NCI-H2107 treated with DMSO at 0.1 percent for 48 hours (cell line): ENCODE measurements at regions not wholly inside any gene's neighbourhood (a gene's known extent, or its start where the extent isn't known, plus 50 kb on each side); places are given as distances from the start of the nearest gene placed in this dataset.

Source experiments
- DNase-seq: peaks from one replicate; lab custom pipeline; 2025; ENCODE audit not compliant: unreplicated experiment; lab: John Stamatoyannopoulos, UW

- no peak for DNase-seq
These were observed 1082.1 kb downstream of the AACS start for GRCh38 chr12:126147321-126147720.

- DNase-seq: no peak
These were observed 1091.8 kb downstream of the AACS start for GRCh38 chr12:126156806-126157574.

DNA sequence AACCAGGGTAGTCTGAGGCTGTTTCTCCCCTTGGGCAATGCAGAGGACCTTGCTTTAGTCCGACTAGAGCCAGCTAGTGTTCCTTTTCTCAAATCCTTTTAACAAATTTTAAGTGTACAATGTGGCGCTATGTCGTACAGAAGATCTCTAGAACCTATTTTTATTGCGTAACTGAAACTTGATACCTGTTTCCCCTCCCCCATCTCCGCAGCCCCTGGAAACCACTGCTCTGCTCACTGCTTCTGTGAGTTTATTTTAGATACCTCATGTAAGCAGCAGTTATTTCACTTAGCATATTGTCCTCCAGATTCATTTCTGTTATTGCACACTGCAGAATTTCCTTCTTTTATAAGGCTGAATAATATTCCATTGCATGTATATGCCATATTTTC is 1092.3 kb downstream of the AACS start:
- no peak for DNase-seq

DNA sequence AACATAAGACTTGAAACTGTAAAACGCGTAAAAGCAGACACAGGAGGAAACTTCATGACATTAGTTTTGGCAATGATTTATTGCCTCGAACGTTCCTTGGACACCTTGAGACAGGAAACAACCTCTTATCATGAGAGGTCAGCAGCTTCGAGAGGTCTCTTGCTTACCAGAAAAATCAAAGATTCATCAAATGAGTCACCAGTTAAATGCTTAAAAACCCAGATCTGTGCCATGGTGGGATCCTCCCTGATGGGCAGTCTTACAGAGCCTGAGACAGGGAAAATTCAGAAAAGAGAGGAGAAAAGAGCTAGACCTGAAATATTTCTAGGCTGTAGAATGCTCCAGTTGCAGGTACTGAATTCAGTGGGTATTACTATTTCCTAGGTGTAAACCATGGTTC is 1093.9 kb downstream of the AACS start:
- DNase-seq: no peak

DNA sequence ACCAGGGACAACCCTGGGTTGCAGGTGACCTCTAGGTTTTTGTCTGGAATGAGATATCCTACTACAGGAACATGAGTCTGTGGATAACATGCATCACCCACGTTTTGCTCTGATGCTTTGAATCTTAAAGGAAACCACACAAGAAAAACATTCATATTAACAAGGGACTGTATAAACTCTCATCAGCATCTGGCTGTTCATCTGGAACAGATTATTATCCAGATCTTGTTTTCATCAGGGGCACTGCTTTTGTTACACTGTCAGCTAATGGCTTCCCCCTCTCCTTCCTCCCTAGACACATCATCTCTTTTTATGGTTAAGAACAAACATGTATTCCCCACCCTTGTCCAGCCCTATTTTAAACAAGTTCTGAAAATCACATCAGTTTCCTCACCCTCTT is 1095.7 kb downstream of the AACS start:
- no peak for DNase-seq

GRCh38 chr12:126163984-126164383 is 1098.7 kb downstream of the AACS start:
- no peak for DNase-seq

- DNase-seq: no peak
These were observed 1106.8 kb downstream of the AACS start for GRCh38 chr12:126171937-126172559.

- no peak for DNase-seq
These were observed 1117.5 kb downstream of the AACS start for GRCh38 chr12:126182619-126183236.

DNA sequence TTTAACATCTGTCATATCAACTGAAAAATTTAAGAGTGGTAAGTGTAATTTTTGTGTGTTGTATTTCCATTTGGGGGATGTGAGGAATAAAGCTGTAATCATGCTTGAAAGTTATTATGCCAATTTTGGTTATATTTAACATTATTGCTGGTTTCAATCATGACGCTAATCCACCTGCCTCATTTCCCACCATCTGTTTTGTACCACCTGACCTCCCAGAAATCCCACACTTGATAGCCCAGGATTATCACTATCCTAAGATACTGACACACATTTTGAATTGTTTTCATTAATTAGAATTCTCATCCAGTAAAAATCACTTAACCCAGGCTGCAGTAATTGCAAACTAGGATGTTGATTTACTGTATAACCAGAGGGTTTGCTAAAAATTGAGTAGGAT is 1119.8 kb downstream of the AACS start:
- no peak for DNase-seq

- no peak for DNase-seq
These were observed 1124.6 kb downstream of the AACS start for GRCh38 chr12:126189856-126190255.

GRCh38 chr12:126191031-126191891 is 1126.0 kb downstream of the AACS start:
- no peak for DNase-seq

DNA sequence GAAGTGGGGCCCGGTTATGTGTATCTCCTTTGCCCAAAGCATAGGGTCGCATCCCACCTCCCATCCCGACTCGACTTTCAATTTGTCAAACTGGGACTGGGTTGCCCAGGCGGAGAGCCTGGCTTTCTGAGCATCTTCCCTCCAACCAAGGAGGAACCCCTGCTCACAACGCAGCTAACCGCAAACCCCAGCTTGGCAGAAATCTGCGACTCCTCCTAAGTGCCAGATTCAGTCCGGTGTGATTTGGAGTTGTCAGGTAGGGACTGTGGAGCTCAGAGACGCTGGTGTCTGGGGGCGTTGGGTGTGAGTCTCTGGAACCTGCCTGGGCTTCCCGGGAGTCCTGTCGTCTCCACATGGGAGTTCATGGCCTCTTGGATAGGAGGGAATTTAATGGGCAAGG is 1126.7 kb downstream of the AACS start:
- no peak for DNase-seq

DNA sequence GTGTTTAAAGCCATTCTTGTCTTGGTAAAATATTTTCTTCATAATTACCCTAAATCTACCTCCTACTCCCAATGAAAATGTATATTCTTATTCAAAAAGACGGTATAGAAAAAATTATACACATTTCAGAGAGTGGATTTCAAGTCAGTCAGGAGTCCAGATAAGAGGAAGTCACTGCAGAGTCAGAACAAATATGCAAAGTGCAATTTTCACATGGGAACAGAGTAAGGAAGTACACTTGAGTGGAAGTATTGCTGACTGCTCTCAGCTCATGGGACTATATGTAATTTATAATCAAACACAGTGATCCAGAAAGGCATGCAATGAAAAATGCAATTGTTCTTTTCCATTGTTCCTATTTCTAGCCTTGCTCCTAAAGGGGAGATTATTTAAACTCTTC is 1128.0 kb downstream of the AACS start:
- no peak for DNase-seq

- no peak for DNase-seq
These were observed 1131.0 kb downstream of the AACS start for GRCh38 chr12:126196263-126196662.

GRCh38 chr12:126198516-126198915 is 1133.3 kb downstream of the AACS start:
- DNase-seq: no peak

GRCh38 chr12:126198966-126199692 is 1133.9 kb downstream of the AACS start:
- DNase-seq: no peak

DNA sequence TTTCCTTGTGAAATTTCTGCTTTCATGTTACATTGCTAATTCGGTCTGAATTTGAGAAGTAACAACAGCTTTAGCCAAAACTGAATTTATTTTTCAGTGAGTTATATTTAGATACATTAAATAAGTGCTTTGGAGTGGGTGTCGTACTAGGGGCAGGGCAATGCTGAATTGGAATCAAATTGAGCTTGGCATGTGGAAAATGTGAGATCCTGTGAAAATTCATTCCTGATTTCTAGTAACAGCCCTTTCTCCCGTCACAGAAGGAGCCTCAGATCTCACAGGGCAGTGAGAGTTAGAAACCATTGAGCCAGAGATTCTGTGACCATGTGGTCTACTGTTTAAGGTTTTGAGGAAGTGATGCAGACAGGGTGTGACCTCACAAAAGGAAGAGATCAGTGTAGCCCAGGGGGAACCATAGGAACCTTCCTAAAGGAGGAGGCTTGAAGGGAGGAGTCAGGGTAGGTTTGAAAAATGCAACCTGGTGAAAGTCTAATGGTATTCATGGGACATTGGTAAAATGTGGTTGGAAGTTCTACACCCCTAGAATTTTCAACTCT is 1136.8 kb downstream of the AACS start:
- no peak for DNase-seq

- DNase-seq: no peak
These were observed 1139.1 kb downstream of the AACS start for GRCh38 chr12:126204326-126204725.

GRCh38 chr12:126210026-126210425 is 1144.8 kb downstream of the AACS start:
- no peak for DNase-seq

- DNase-seq: no peak
These were observed 1145.2 kb downstream of the AACS start for GRCh38 chr12:126210448-126210847.
